B cell (primary cell): ENCODE measurements at regions not wholly inside any gene's neighbourhood (a gene's known extent, or its start where the extent isn't known, plus 50 kb on each side); places are given as distances from the start of the nearest gene placed in this dataset.

ENCODE experiments used
- CTCF ChIP-seq: fragments of 200-600 bp; IDR thresholded peaks from one replicate; pipeline ENCODE4 v1.8.0; 2022; ENCODE audit warnings: antibody characterized with exemption, mild to moderate bottlenecking
- EZH2 ChIP-seq: IDR thresholded peaks from 2 replicates; pipeline ENCODE4 v1.6.1; 2012; ENCODE audit warnings: borderline replicate concordance, low read depth, mild to moderate bottlenecking, moderate library complexity, low read length; ENCODE audit not compliant: insufficient read depth, poor library complexity, severe bottlenecking

GRCh38 chr11:116148645-116149044 is 624.1 kb downstream of the BUD13 start:
- no peak for TF ChIP-seq CTCF
- no peak for TF ChIP-seq EZH2
